Coronary artery (tissue), 2 donors: ENCODE measurements at regions not wholly inside any gene's neighbourhood (a gene's known extent, or its start where the extent isn't known, plus 50 kb on each side); places are given as distances from the start of the nearest gene placed in this dataset.

Experiments
- DNase-seq: peaks from one replicate; pipeline ENCODE4 v3.0.0-alpha.2; 2017; ENCODE audit warnings: low spot score
- H3K27ac ChIP-seq, 2 donors: fragments of 200-600 bp; sonication (generic); one replicate each; pipeline ENCODE4 v1.5.1; 2016 to 2019
- H3K4me3 ChIP-seq: fragments of 200-600 bp; sonication (generic); 2 replicates; pipeline ENCODE4 v1.5.1; 2016; ENCODE audit warnings: mild to moderate bottlenecking, moderate library complexity
- CTCF ChIP-seq: fragments of 200-600 bp; sonication (generic); IDR thresholded peaks from one replicate; pipeline ENCODE4 v1.5.1; 2019; ENCODE audit warnings: antibody characterized with exemption

GRCh38 chr10:62616885-62617590 lies 187.5 kb upstream of the ADO start:
- no peak for DNase-seq
- no peak for TF ChIP-seq CTCF
- H3K4me3 ChIP-seq = no peak overlapping the region
- H3K27ac ChIP-seq = no peak overlapping the region

- Histone ChIP-seq H3K27ac (no peak overlapping the region), H3K4me3 (no peak overlapping the region)
- no peak for TF ChIP-seq CTCF
- no peak for DNase-seq
These were observed 186.9 kb upstream of the ADO start for GRCh38 chr10:62617652-62618051.

DNA sequence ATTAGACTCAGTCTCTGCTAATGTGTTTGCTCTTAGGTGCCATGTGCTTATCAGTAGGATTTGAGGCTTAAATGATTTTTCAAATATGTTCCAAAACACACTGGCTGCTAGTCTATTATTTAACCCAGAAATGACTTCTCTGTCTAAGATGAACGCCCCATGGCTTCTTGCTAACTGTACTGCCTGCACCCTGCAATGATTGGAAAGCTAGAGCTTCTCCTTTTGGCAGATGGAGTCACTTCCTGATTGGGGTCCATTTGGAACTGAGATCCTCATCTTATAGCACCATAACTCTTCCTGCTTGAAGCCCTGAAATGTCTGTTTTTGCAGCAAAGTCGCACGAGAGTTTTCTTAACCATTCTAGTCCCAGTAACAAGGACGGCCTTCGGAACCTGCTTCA lies 186.5 kb upstream of the ADO start:
- Histone ChIP-seq H3K4me3 (no peak overlapping the region), H3K27ac (no peak overlapping the region)
- DNase-seq = no peak
- TF ChIP-seq CTCF = no peak

GRCh38 chr10:62618576-62619412 lies 185.7 kb upstream of the ADO start:
- DNase-seq = no peak
- no peak for TF ChIP-seq CTCF
- H3K4me3 ChIP-seq = no peak overlapping the region
- H3K27ac ChIP-seq = no peak overlapping the region

DNA sequence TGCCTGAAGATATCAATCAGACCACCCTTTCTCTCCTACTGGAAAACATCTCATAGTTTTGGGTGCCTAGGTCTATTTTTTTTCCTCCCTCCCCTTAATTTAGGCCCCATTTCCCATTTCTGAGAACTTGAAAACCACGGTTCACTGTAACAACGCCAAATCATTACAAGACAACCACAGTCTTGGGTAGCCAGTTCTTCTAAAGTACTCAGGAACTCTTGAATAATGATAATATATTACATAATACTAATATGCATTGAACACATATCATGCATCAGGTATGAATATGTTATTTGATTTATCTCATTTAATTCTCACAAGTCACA lies 185.1 kb upstream of the ADO start:
- no peak for DNase-seq
- Histone ChIP-seq H3K4me3 (no peak overlapping the region), H3K27ac (no peak overlapping the region)
- no peak for TF ChIP-seq CTCF

GRCh38 chr10:62620491-62620890 lies 184.0 kb upstream of the ADO start:
- no peak for DNase-seq
- no peak for TF ChIP-seq CTCF
- H3K27ac ChIP-seq = no peak overlapping the region
- H3K4me3 ChIP-seq = no peak overlapping the region

DNA sequence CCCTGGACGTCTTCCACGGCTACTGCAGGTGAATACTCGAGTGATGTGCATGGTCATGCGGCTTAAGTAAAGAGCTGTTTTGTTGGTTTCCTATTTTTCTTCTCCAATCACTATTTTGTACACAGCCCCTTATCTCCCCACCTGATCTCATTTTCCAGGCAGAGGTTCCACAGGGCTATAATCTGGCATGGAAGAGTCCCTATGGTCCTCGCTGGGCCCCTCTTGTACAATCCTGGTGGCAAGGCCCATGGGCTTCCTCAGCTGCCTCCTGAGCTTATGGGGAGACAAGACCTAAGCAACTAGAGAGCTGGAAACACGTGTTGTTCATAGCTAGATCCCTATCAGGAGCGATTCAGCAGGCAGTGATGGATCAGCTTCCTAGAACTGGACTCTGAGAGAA lies 181.3 kb upstream of the ADO start:
- Histone ChIP-seq H3K4me3 (no peak overlapping the region), H3K27ac (no peak overlapping the region)
- TF ChIP-seq CTCF = no peak
- DNase-seq = no peak
